Fibroblast of the aortic adventitia (primary cell): ENCODE measurements at regions not wholly inside any gene's neighbourhood (a gene's known extent, or its start where the extent isn't known, plus 50 kb on each side); places are given as distances from the start of the nearest gene placed in this dataset.

ENCODE experiments used
- DNase-seq: peaks from one replicate; pipeline ENCODE4 v3.0.0-alpha.2; 2010; ENCODE audit warnings: low read depth
- H3K4me3 ChIP-seq: 2 replicates; pipeline ENCODE4 v1.5.1; 2011; ENCODE audit warnings: low read depth, mild to moderate bottlenecking, control low read depth, low read length, moderate library complexity
- TF ChIP-seq, protein P1 (sequence below): IDR thresholded peaks from 2 replicates; pipeline ENCODE4 v1.5.1; 2011; ENCODE audit warnings: mild to moderate bottlenecking, low read length, control low read depth, inconsistent platforms; ENCODE audit not compliant: insufficient read depth

DNA sequence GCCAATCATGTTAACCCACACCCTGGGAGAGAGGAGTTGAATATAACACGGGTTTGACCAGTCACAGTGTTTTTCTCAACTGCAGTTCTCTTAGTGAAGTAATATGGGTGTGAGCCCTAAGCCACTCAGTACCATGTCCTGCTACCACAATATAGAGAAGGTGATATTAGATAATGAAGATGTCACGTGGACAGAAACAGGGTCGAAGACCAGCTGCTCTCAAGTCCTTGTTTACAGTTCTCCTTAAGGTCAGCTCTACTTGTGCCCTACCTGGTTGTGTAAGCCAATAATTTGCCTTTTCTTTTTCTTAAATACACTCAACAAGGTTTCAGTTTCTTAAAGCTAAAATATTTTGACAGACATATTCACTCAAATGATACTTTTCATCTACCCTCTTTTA, 128.3 kb upstream of the POT1 start:
- no peak for DNase-seq
- TF ChIP-seq, protein P1, sequence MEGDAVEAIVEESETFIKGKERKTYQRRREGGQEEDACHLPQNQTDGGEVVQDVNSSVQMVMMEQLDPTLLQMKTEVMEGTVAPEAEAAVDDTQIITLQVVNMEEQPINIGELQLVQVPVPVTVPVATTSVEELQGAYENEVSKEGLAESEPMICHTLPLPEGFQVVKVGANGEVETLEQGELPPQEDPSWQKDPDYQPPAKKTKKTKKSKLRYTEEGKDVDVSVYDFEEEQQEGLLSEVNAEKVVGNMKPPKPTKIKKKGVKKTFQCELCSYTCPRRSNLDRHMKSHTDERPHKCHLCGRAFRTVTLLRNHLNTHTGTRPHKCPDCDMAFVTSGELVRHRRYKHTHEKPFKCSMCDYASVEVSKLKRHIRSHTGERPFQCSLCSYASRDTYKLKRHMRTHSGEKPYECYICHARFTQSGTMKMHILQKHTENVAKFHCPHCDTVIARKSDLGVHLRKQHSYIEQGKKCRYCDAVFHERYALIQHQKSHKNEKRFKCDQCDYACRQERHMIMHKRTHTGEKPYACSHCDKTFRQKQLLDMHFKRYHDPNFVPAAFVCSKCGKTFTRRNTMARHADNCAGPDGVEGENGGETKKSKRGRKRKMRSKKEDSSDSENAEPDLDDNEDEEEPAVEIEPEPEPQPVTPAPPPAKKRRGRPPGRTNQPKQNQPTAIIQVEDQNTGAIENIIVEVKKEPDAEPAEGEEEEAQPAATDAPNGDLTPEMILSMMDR: no peak
- no peak overlapping the region for H3K4me3 ChIP-seq

DNA sequence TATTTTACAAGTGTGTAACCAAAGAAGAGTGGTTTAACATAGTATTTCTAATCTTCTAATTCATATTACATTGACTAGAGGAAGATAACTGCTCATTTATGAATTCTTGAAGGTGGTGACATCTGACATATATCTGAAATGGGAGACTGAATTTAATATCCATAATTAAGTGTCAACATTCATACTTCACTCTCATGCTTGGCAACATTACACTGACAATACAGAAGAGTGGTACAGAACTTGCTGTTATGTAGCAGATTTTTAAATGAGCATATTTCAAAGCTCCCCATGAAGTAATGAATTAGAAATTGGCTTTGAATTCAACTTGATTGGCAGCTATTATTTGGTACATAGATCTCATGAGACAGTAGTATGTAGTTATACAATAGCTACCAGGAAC, 125.8 kb upstream of the POT1 start:
- DNase-seq: no peak
- no peak overlapping the region for H3K4me3 ChIP-seq
- TF ChIP-seq, protein P1: no peak

DNA sequence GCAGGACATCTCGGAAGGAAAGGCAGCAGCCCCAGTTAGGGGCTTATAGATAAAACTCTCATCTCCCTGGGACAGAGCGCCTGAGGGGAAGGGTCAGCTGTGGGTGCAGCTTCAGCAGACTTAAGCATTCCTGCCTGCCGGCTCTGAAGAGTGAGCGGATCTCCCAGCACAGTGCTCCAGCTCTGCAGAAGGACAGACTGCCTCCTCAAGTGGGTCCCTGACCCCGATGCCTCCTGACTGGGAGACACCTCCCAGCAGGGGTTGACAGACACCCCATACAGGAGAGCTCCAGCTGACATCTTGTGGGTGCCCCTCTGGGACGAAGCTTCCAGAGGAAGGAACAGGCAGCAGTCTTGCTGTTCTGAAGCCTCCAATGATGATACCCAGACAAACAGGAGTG, 117.1 kb upstream of the POT1 start:
- TF ChIP-seq, protein P1: no peak
- no peak for DNase-seq
- H3K4me3 ChIP-seq: no peak overlapping the region

DNA sequence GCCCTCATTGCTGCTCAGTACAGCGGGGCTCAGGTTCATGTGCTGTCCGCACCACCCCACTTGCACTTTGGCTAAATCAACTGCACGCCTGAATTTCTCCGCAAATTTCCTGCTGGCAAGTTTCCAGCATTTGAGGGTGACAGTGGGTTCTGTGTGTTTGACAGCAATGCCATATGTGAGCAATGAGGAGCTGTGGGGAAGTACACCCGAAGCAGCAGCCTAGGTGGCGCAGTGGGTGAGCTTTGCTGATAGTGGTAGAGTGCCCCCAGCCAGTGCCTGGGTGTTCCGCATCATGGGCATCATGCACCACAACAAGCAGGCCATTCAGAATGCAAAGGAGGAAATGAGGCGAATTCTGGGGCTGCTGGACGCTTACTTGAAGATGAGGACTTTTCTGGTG, 103.9 kb upstream of the POT1 start:
- DNase-seq: no peak
- H3K4me3 ChIP-seq: no peak overlapping the region
- TF ChIP-seq, protein P1: no peak

DNA sequence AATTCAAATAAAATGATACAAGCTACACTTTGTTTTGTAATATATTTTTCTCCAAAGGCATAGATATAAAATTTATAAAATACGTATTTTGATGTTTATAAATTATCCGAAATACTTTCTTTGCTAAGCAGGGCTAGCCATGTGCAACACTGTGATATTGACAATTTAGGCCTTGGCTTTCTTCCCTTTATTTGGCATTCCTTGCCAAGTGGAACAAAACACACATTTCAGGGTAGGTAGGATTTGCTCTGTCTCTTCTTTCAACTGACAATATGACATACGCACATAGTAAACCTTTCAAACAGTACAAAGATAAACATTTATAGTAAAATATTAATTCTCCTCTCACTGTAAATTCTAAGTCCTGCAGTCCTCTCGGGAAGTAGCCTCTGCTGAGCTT, 103.3 kb upstream of the POT1 start:
- TF ChIP-seq, protein P1: no peak
- no peak for DNase-seq

DNA sequence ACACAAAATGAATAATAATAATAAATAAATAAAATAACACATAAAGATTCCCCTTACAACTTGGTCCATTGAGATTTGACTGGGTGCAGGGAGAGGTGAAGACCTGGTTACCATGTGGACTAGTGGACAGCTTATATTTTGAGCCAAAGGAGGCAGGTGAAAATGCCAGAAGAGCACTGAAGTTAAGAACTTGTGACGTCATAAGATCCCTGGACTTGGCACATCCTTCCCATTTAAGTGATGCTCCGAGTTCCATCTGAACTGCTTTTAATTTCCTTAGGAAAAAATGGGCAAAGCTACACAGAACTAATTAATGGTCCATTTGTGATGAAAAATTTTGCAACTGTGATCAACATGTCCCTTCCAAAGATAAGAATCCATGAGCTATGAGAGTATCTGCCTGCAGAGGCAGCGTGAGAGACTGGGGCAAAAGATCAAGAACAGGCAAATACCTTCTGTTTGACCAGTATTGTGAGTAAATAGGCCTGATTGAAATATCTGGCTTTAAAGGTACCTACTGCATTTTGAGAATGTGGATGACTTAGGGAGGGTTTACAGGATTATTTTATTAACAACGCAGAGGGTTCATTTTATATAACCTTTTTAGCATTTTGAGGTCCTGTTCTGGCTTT, 101.2 kb upstream of the POT1 start:
- no peak for DNase-seq
- no peak overlapping the region for H3K4me3 ChIP-seq
- TF ChIP-seq, protein P1: no peak

More for the DNA sequence above, 103.3 kb upstream of the POT1 start:
- no peak overlapping the region for H3K4me3 ChIP-seq

DNA sequence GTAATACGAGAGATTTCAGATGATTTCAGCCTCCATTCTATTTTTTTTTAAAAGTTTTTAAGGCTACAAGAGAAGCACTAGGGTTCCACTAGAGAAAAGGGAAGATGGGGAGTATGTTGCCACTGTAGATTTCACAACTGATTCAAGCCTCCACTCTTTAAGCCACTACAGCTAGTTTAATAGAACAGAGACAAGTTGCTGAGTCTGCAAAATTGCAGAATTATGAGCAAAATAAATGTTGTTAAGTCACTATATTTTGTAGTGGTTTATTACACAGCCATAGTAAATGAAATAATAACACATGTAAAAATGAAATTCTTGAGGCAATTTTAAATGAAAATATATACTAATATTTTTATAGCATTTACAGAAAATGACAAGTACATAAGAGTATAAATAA, 96.0 kb upstream of the POT1 start:
- no peak for DNase-seq
- TF ChIP-seq, protein P1: no peak
- H3K4me3 ChIP-seq: no peak overlapping the region
